ENCODE measurements at regions not wholly inside any gene's neighbourhood (a gene's known extent, or its start where the extent isn't known, plus 50 kb on each side); places are given as distances from the start of the nearest gene placed in this dataset.

GRCh38 chr4:183828125-183828524 lies 77.0 kb upstream of the STOX2 start:
- TF ChIP-seq RAD21 (conservative IDR thresholded peaks at IDR 0.05) = no peak
- no peak for TF ChIP-seq POLR2AphosphoS5 (IDR thresholded peaks at IDR 0.05)
- no peak for TF ChIP-seq TAF1 (IDR thresholded peaks at IDR 0.05; ENCODE audit: low read depth)
- TF ChIP-seq CTCF (IDR thresholded peaks at IDR 0.05; ENCODE audit: poor library complexity, severe bottlenecking) = no peak
- TF ChIP-seq SMC3 (conservative IDR thresholded peaks at IDR 0.05; ENCODE audit: poor library complexity) = no peak
- no peak for TF ChIP-seq MXI1 (conservative IDR thresholded peaks at IDR 0.05; ENCODE audit: poor library complexity, severe bottlenecking)
- Histone ChIP-seq H3K79me2 (replicated peaks; ENCODE audit: insufficient read depth, low read length) (no peaks in the 10 kb centered on the region), H3K9me2 (ENCODE audit: insufficient read depth, low read length) (no peaks in the 10 kb centered on the region), H3K36me3 (ENCODE audit: insufficient read depth, low read length) (no peaks in the 10 kb centered on the region), H3K27ac (ENCODE audit: low read length) (no peak overlapping the region), H3K9me3 (ENCODE audit: low read length) (no peaks in the 10 kb centered on the region), H3K4me2 (ENCODE audit: low read length) (no peak overlapping the region), H4K20me1 (ENCODE audit: insufficient read depth) (no peaks in the 10 kb centered on the region), H3K9ac (ENCODE audit: low read length) (no peak overlapping the region), H3F3A (ENCODE audit: insufficient read depth, low read length, poor library complexity, severe bottlenecking) (no peaks in the 10 kb centered on the region), H3K4me3 (ENCODE audit: low read length) (no peak overlapping the region), H2AFZ (ENCODE audit: low read depth, low read length) (no peak overlapping the region), H3K27me3 (ENCODE audit: insufficient read depth, low read depth, low read length) (no peaks in the 10 kb centered on the region)

- no peak overlapping the region for H2AFZ ChIP-seq (ENCODE audit: low read depth, low read length)
- no peak overlapping the region for H3K4me2 ChIP-seq (ENCODE audit: low read length)
- no peak overlapping the region for H3K4me3 ChIP-seq (ENCODE audit: low read length)
- H3K9me2 ChIP-seq (ENCODE audit: insufficient read depth, low read length) = no peaks in the 10 kb centered on the region
- no peaks in the 10 kb centered on the region for H3K36me3 ChIP-seq (ENCODE audit: insufficient read depth, low read length)
- no peaks in the 10 kb centered on the region for H3K27me3 ChIP-seq (ENCODE audit: insufficient read depth, low read depth, low read length)
- no peaks in the 10 kb centered on the region for H3K9me3 ChIP-seq (ENCODE audit: low read length)
- H3K79me2 ChIP-seq (replicated peaks; ENCODE audit: insufficient read depth, low read length) = no peaks in the 10 kb centered on the region
- no peaks in the 10 kb centered on the region for H4K20me1 ChIP-seq (ENCODE audit: insufficient read depth)
- TF ChIP-seq EP300 (conservative IDR thresholded peaks at IDR 0.05; ENCODE audit: poor library complexity, severe bottlenecking) = no peak
- TF ChIP-seq POLR2AphosphoS5 (IDR thresholded peaks at IDR 0.05) = no peak
- TF ChIP-seq TAF1 (IDR thresholded peaks at IDR 0.05; ENCODE audit: low read depth) = no peak
- TF ChIP-seq MXI1 (conservative IDR thresholded peaks at IDR 0.05; ENCODE audit: poor library complexity, severe bottlenecking) = no peak
- no peak for TF ChIP-seq CTCF (IDR thresholded peaks at IDR 0.05; ENCODE audit: poor library complexity, severe bottlenecking)
- TF ChIP-seq RAD21 (conservative IDR thresholded peaks at IDR 0.05) = no peak
- no peak for TF ChIP-seq SMC3 (conservative IDR thresholded peaks at IDR 0.05; ENCODE audit: poor library complexity)
- no peak for TF ChIP-seq REST (IDR thresholded peaks at IDR 0.05; ENCODE audit: borderline replicate concordance)
- TF ChIP-seq EZH2 (IDR thresholded peaks at IDR 0.05; ENCODE audit: borderline replicate concordance, insufficient read depth, low read length, poor library complexity, severe bottlenecking) = no peak
- no peak overlapping the region for H3K9ac ChIP-seq (ENCODE audit: low read length)
- no peak overlapping the region for H3K27ac ChIP-seq (ENCODE audit: low read length)
- no peaks in the 10 kb centered on the region for H3F3A ChIP-seq (ENCODE audit: insufficient read depth, low read length, poor library complexity, severe bottlenecking)
Measured at GRCh38 chr4:183828839-183829238, 76.3 kb upstream of the STOX2 start.

Measured in neural cell (in vitro differentiated cells).